ENCODE measurements at regions not wholly inside any gene's neighbourhood (a gene's known extent, or its start where the extent isn't known, plus 50 kb on each side); places are given as distances from the start of the nearest gene placed in this dataset.
"Not testable (repeated sequence)": the region's sequence is repeated elsewhere in the genome, so short reads cannot be mapped to it uniquely, and the experiment has no call there.

DNA sequence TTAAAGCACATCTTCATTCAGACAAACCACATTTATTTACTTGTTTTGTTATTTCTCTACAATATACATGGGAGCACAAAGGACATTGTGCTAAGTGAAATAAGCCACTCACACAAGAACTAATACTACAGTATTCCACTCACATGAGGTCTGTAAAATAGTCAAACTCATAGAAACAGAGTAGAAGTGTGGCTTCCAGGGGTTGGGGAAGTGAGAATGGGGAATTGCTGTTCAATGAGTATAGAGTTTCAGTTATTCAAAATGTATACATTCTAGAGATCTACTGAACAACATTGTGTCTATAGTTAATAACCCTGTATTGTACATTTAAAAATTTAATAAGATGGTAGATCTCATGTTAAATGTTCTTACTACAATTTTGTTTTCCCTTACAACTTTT lies 88.8 kb downstream of the ATXN7L3B start:
- H3K4me3 ChIP-seq (ENCODE audit: low read length): no peak overlapping the region
- H3K36me3 ChIP-seq (ENCODE audit: control insufficient read depth, low read depth, low read length): no peaks in the 10 kb centered on the region
- no peak overlapping the region for H3K27ac ChIP-seq (ENCODE audit: low read length)
- no peaks in the 10 kb centered on the region for H3K4me1 ChIP-seq (ENCODE audit: control insufficient read depth, low read depth, low read length)
- no peaks in the 10 kb centered on the region for H3K27me3 ChIP-seq (ENCODE audit: control insufficient read depth, insufficient read depth, low read length)
- no peaks in the 10 kb centered on the region for H3K9me3 ChIP-seq (ENCODE audit: control insufficient read depth, low read depth, low read length)
- no peak overlapping the region for H3K9ac ChIP-seq (ENCODE audit: low read length)

DNA sequence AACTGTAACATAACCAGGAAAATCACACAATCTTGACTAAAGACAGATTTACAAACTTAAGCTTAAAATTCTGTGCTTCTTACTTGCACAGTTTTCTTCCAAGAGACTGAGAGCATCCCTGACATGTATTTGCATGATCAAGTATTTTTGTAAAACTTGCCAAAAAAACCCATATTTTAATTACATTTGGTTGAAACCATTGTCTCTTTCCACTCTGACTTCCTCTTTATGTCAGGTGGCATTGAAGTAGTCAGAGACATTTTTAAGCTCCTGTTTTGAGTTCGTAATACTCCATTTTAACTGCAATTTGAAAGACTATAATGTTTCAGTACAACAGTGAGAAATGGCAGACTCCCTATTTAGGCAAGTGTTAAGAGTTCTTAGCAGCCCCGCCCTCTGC lies 103.6 kb downstream of the ATXN7L3B start:
- no peaks in the 10 kb centered on the region for H3K27me3 ChIP-seq (ENCODE audit: control insufficient read depth, insufficient read depth, low read length)
- H3K4me3 ChIP-seq (ENCODE audit: low read length): no peak overlapping the region
- H3K36me3 ChIP-seq (ENCODE audit: control insufficient read depth, low read depth, low read length): no peaks in the 10 kb centered on the region
- H3K4me1 ChIP-seq (ENCODE audit: control insufficient read depth, low read depth, low read length): no peaks in the 10 kb centered on the region
- H3K9ac ChIP-seq (ENCODE audit: low read length): no peak overlapping the region
- H3K27ac ChIP-seq (ENCODE audit: low read length): no peak overlapping the region
- no peaks in the 10 kb centered on the region for H3K9me3 ChIP-seq (ENCODE audit: control insufficient read depth, low read depth, low read length)

DNA sequence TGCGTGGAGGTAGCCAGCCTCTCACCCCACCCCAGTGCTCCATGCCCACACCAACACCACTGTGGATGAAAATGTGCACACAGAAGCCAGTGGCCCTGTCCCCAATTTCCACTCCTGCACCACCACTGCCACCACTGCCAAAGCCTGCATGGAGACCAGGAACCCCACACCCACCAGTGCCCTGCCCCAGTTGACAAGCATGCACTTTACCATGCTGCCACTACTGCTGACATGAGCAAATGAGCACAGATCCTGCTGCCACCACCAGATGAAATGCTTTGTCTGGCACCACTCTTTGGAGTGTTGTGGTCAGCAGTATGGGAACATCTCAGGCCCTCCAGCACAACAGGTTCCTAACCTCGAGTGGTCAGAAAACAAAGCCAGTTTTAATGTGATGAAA lies 104.1 kb downstream of the ATXN7L3B start:
- H3K27ac ChIP-seq (ENCODE audit: low read length): no peak overlapping the region
- no peaks in the 10 kb centered on the region for H3K36me3 ChIP-seq (ENCODE audit: control insufficient read depth, low read depth, low read length)
- H3K9me3 ChIP-seq (ENCODE audit: control insufficient read depth, low read depth, low read length): no peaks in the 10 kb centered on the region
- no peak overlapping the region for H3K9ac ChIP-seq (ENCODE audit: low read length)
- no peak overlapping the region for H3K4me3 ChIP-seq (ENCODE audit: low read length)
- no peaks in the 10 kb centered on the region for H3K27me3 ChIP-seq (ENCODE audit: control insufficient read depth, insufficient read depth, low read length)
- H3K4me1 ChIP-seq (ENCODE audit: control insufficient read depth, low read depth, low read length): no peaks in the 10 kb centered on the region

DNA sequence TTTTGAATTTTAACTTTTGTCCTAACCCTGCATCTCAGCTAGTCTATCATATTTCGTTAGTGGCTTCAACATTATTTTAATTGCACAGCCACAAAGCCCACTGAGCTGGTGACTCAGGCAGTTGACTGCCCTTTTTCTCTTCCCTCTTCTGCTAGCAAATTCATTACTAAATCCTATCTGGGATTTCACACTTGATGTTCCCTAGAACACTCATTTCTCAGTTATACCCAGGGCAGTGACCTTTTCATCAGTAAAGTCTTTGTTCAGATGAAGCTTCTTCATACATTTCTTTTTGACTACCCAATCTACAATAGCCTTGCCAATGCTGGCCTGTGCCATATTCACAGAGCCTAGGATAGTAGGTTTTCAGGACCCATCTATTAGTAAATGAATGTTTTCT lies 107.0 kb downstream of the ATXN7L3B start:
- Histone ChIP-seq H3K36me3 (ENCODE audit: control insufficient read depth, low read depth, low read length) (no peaks in the 10 kb centered on the region), H3K27me3 (ENCODE audit: control insufficient read depth, insufficient read depth, low read length) (no peaks in the 10 kb centered on the region), H3K4me3 (ENCODE audit: low read length) (no peak overlapping the region), H3K4me1 (ENCODE audit: control insufficient read depth, low read depth, low read length) (peaks cover under 1% of the 10 kb centered on the region), H3K27ac (ENCODE audit: low read length) (no peak overlapping the region), H3K9me3 (ENCODE audit: control insufficient read depth, low read depth, low read length) (no peaks in the 10 kb centered on the region), H3K9ac (ENCODE audit: low read length) (no peak overlapping the region)

DNA sequence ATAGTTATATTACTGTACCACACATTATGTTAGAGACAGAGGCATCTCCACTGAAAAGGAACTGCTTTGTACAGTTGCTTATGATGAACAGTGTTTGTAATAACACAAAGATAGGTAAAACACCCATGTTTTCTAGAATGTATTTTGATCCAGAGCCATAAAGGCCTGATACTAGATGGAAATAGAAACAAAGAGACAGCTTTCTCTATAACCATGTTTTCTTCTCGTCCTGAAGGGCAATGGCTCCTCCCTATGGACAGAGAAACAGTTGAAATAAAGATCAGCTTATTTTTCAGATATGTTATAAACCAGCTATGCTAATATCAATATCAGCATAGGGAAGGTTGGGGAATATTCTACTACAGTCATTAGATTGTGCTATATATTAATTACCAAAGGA lies 109.2 kb downstream of the ATXN7L3B start:
- peaks cover 7% of the 10 kb centered on the region for H3K4me1 ChIP-seq (ENCODE audit: control insufficient read depth, low read depth, low read length)
- H3K27ac ChIP-seq (ENCODE audit: low read length): no peak overlapping the region
- H3K27me3 ChIP-seq (ENCODE audit: control insufficient read depth, insufficient read depth, low read length): no peaks in the 10 kb centered on the region
- no peak overlapping the region for H3K4me3 ChIP-seq (ENCODE audit: low read length)
- H3K36me3 ChIP-seq (ENCODE audit: control insufficient read depth, low read depth, low read length): no peaks in the 10 kb centered on the region
- H3K9ac ChIP-seq (ENCODE audit: low read length): no peak overlapping the region
- no peaks in the 10 kb centered on the region for H3K9me3 ChIP-seq (ENCODE audit: control insufficient read depth, low read depth, low read length)

DNA sequence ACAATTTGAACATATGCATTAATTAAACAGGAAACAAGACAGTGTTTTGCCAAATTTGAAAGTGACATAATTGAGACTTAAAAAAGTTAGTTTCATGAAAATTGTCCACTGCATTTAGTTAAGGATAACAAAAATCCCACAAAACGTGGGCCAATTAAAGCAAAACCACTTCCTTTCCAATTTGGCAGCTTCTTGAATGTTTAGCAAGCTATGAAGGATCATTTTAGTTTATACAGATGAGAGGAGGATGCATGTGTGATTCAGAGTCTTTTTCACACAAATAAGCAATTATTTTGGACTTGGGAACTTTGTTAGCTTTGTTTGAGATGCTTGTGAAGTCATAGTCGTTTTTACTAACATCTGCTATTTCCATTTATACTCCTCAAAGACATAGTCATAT lies 109.6 kb downstream of the ATXN7L3B start:
- H3K9me3 ChIP-seq (ENCODE audit: control insufficient read depth, low read depth, low read length): no peaks in the 10 kb centered on the region
- peaks cover 7% of the 10 kb centered on the region for H3K4me1 ChIP-seq (ENCODE audit: control insufficient read depth, low read depth, low read length)
- no peak overlapping the region for H3K27ac ChIP-seq (ENCODE audit: low read length)
- H3K9ac ChIP-seq (ENCODE audit: low read length): no peak overlapping the region
- H3K36me3 ChIP-seq (ENCODE audit: control insufficient read depth, low read depth, low read length): no peaks in the 10 kb centered on the region
- H3K27me3 ChIP-seq (ENCODE audit: control insufficient read depth, insufficient read depth, low read length): no peaks in the 10 kb centered on the region
- H3K4me3 ChIP-seq (ENCODE audit: low read length): no peak overlapping the region

DNA sequence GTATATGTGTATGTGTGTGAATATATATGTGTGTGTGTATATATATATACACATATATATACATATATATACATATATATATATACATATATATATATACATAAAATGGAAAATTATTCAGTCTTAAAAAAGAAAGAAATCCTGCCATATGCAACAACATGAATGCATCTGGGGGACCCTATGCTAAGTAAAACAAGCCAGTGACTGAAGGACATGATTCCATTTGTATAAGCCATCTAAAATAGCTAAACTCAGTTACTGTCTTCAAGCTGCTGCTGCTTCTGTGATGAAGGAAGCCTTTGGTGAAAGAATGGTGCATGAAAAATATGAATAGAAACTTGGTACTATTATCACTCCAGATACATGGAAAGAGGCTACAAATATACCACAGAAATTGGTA lies 118.6 kb downstream of the ATXN7L3B start:
- no peak overlapping the region for H3K9ac ChIP-seq (ENCODE audit: low read length)
- no peaks in the 10 kb centered on the region for H3K4me1 ChIP-seq (ENCODE audit: control insufficient read depth, low read depth, low read length)
- no peak overlapping the region for H3K4me3 ChIP-seq (ENCODE audit: low read length)
- no peaks in the 10 kb centered on the region for H3K36me3 ChIP-seq (ENCODE audit: control insufficient read depth, low read depth, low read length)
- no peak overlapping the region for H3K27ac ChIP-seq (ENCODE audit: low read length)
- no peaks in the 10 kb centered on the region for H3K27me3 ChIP-seq (ENCODE audit: control insufficient read depth, insufficient read depth, low read length)
- H3K9me3 ChIP-seq (ENCODE audit: control insufficient read depth, low read depth, low read length): no peaks in the 10 kb centered on the region

DNA sequence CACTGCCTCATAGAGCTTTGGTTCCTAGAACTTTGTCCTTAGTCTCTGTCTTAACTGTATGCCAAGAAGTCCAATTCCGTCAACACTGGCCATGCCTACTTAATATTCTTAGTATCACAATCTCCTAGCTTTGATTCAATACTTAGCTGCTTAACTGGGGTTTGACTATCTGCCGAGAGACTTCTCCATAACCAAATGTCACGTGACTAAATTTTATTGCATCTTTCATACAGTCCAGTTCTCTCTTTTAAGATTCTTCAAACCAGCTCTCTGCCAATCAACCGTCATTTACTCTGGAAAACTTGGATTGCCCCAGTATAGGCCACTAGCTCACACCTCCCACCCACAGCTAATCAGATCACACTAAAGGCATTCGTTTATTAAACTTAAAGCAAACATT lies 122.8 kb downstream of the ATXN7L3B start:
- no peak overlapping the region for H3K9ac ChIP-seq (ENCODE audit: low read length)
- H3K4me3 ChIP-seq (ENCODE audit: low read length): no peak overlapping the region
- H3K27ac ChIP-seq (ENCODE audit: low read length): no peak overlapping the region
- no peaks in the 10 kb centered on the region for H3K36me3 ChIP-seq (ENCODE audit: control insufficient read depth, low read depth, low read length)
- H3K9me3 ChIP-seq (ENCODE audit: control insufficient read depth, low read depth, low read length): no peaks in the 10 kb centered on the region
- H3K27me3 ChIP-seq (ENCODE audit: control insufficient read depth, insufficient read depth, low read length): no peaks in the 10 kb centered on the region
- H3K4me1 ChIP-seq (ENCODE audit: control insufficient read depth, low read depth, low read length): no peaks in the 10 kb centered on the region

DNA sequence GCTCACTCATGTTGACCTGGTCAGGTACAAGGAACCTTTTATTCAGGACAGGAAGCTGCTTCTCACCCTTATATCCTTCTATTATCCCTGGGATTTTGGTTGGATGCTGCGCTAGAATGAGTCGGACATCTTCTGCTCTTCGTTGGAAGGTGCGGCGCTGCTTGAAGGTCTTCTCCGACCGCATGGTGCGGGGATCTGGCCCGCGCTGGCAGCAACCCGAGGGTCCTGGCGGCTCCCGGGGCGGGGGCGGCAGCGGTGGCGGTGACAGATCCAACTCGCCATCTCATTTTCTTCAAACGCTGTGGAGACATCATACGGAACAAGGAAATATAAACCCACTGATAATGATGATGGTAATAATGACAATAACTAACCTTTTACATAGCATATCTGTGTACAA lies 126.3 kb downstream of the ATXN7L3B start:
- H3K27ac ChIP-seq (ENCODE audit: low read length): no peak overlapping the region
- H3K36me3 ChIP-seq (ENCODE audit: control insufficient read depth, low read depth, low read length): no peaks in the 10 kb centered on the region
- no peak overlapping the region for H3K4me3 ChIP-seq (ENCODE audit: low read length)
- no peaks in the 10 kb centered on the region for H3K27me3 ChIP-seq (ENCODE audit: control insufficient read depth, insufficient read depth, low read length)
- no peaks in the 10 kb centered on the region for H3K9me3 ChIP-seq (ENCODE audit: control insufficient read depth, low read depth, low read length)
- no peaks in the 10 kb centered on the region for H3K4me1 ChIP-seq (ENCODE audit: control insufficient read depth, low read depth, low read length)
- H3K9ac ChIP-seq (ENCODE audit: low read length): no peak overlapping the region

DNA sequence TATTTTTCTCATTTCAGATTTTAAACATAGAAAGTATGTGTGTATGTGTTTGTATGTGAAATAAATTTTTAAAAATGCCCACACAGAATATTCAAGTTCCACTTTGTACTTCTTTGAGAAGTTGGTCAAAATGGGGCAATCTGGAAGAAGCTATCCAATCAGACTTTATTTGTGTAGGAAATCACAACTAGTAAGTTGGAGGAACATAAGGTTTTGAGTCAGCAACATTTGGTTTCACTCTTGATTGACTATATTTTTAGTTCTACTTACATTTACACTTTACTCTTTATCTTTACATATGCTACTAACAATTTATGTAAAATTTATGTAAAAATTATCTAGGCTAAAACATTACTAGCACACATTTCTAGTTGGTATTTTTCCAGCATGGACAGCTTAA lies 128.1 kb downstream of the ATXN7L3B start:
- H3K9me3 ChIP-seq (ENCODE audit: control insufficient read depth, low read depth, low read length): no peaks in the 10 kb centered on the region
- H3K9ac ChIP-seq (ENCODE audit: low read length): no peak overlapping the region
- no peaks in the 10 kb centered on the region for H3K36me3 ChIP-seq (ENCODE audit: control insufficient read depth, low read depth, low read length)
- no peak overlapping the region for H3K27ac ChIP-seq (ENCODE audit: low read length)
- no peak overlapping the region for H3K4me3 ChIP-seq (ENCODE audit: low read length)
- H3K27me3 ChIP-seq (ENCODE audit: control insufficient read depth, insufficient read depth, low read length): no peaks in the 10 kb centered on the region
- H3K4me1 ChIP-seq (ENCODE audit: control insufficient read depth, low read depth, low read length): no peaks in the 10 kb centered on the region

DNA sequence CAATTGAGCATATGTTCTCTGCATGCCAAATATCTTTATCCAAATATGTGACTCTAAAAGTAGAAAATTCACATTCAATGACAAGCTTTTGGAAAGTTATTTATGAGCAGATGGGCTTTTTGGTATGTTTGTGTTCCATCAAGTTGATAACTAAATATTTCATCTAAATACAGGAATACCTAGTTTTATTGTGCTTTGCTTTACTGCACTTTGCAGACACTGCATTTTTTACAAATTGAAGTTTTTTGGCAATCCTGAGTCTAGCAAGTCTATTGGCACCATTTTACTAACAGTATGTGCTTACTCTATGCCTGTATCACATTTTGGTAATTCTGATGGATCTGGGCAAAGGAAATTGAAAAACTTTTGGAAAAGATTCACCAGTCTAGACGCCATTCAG lies 133.8 kb downstream of the ATXN7L3B start:
- no peak overlapping the region for H3K9ac ChIP-seq (ENCODE audit: low read length)
- no peaks in the 10 kb centered on the region for H3K9me3 ChIP-seq (ENCODE audit: control insufficient read depth, low read depth, low read length)
- no peak overlapping the region for H3K4me3 ChIP-seq (ENCODE audit: low read length)
- no peaks in the 10 kb centered on the region for H3K36me3 ChIP-seq (ENCODE audit: control insufficient read depth, low read depth, low read length)
- H3K27me3 ChIP-seq (ENCODE audit: control insufficient read depth, insufficient read depth, low read length): no peaks in the 10 kb centered on the region
- no peaks in the 10 kb centered on the region for H3K4me1 ChIP-seq (ENCODE audit: control insufficient read depth, low read depth, low read length)
- H3K27ac ChIP-seq (ENCODE audit: low read length): no peak overlapping the region

DNA sequence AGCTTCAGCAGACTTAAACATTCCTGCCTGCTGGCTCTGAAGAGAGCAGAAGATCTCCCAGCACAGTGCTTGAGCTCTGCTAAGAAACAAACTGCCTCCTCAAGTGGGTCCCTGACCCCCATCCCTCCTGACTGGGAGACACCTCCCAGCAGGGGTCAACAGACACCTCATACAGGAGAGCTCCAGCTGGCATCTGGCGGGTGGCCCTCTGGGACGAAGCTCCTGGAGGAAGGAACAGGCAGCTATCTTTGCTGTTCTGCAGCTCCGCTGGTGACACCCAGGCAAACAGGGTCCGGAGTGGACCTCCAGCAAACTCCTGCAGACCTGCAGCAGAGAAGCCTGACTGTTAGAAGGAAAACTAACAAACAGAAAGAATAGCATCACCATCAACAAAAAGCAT lies 139.3 kb downstream of the ATXN7L3B start:
- not testable (repeated sequence) for H3K4me1 ChIP-seq (ENCODE audit: control insufficient read depth, low read depth, low read length); H3K4me3 ChIP-seq (ENCODE audit: low read length); H3K36me3 ChIP-seq (ENCODE audit: control insufficient read depth, low read depth, low read length); H3K27me3 ChIP-seq (ENCODE audit: control insufficient read depth, insufficient read depth, low read length); H3K9me3 ChIP-seq (ENCODE audit: control insufficient read depth, low read depth, low read length); H3K27ac ChIP-seq (ENCODE audit: low read length); H3K9ac ChIP-seq (ENCODE audit: low read length)

DNA sequence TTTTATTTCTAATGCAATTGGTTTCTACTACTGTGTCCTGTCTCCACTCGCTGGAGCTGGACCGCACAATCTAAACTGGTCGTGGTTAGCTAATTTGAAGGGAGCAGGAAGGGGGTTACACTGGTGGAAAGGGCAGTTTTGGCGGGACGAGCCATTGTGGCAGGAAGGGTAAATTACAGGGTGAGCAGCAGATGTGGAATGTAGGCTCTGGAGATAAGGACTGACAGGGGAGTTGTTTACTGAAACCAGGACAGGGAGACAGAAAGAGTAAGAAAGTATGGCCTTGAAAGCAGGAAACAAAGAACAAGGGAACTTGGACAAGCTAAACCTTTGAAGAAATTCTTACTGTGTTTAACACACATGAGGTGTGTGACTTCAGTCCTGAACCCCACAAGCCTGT lies 147.8 kb downstream of the ATXN7L3B start:
- H3K9ac ChIP-seq (ENCODE audit: low read length): no peak overlapping the region
- no peaks in the 10 kb centered on the region for H3K27me3 ChIP-seq (ENCODE audit: control insufficient read depth, insufficient read depth, low read length)

More for the DNA sequence above, 147.8 kb downstream of the ATXN7L3B start:
- H3K9me3 ChIP-seq (ENCODE audit: control insufficient read depth, low read depth, low read length): peaks cover 11% of the 10 kb centered on the region
- no peaks in the 10 kb centered on the region for H3K36me3 ChIP-seq (ENCODE audit: control insufficient read depth, low read depth, low read length)
- H3K27ac ChIP-seq (ENCODE audit: low read length): no peak overlapping the region
- no peaks in the 10 kb centered on the region for H3K4me1 ChIP-seq (ENCODE audit: control insufficient read depth, low read depth, low read length)
- H3K4me3 ChIP-seq (ENCODE audit: low read length): no peak overlapping the region

Data from iPS-18a (cell line).